Natural killer cell treated with Interleukin-12 subunit alpha and Interleukin-12 subunit beta and Interleukin-15 and Interleukin-18, amount 100 ng/mL, for 72 hours (primary cell): ENCODE measurements at regions not wholly inside any gene's neighbourhood (a gene's known extent, or its start where the extent isn't known, plus 50 kb on each side); places are given as distances from the start of the nearest gene placed in this dataset.
"Not testable (repeated sequence)": the region's sequence is repeated elsewhere in the genome, so short reads cannot be mapped to it uniquely, and the experiment has no call there.

Experiments used
- ATAC-seq, 2 donors: fragments of 150-1000 bp; cut with Tn5 transposase in 1 of 2; sonication (Bioruptor Pico), chemical (Tn5 transposase) in 1 of 2; 2 replicates each; pipeline ENCODE4 v1.10.0; 2021
- DNase-seq: peaks from one replicate; pipeline ENCODE4 v3.0.0; 2022; ENCODE audit warnings: low spot score
- H3K27ac Mint-ChIP-seq, 2 donors: 1 replicate in 1 of 2; 2 replicates in 1 of 2; pipeline ENCODE4 v1.8.0; 2022; ENCODE audit warnings: mixed read lengths in 2 of 2, mild to moderate bottlenecking in 1 of 2, moderate library complexity in 1 of 2
- H3K27me3 Mint-ChIP-seq, 2 donors: 1 replicate in 1 of 2; 2 replicates in 1 of 2; pipeline ENCODE4 v1.8.0; 2022; ENCODE audit warnings: mixed read lengths in 2 of 2
- H3K36me3 Mint-ChIP-seq: one replicate; pipeline ENCODE4 v1.8.0; 2022; ENCODE audit warnings: mixed read lengths
- H3K4me1 Mint-ChIP-seq, 2 donors: 1 replicate in 1 of 2; 2 replicates in 1 of 2; pipeline ENCODE4 v1.8.0; 2022; ENCODE audit warnings: low read depth in 2 of 2, mixed read lengths in 2 of 2, mild to moderate bottlenecking in 1 of 2
- H3K4me3 Mint-ChIP-seq: one replicate; pipeline ENCODE4 v1.8.0; 2022; ENCODE audit warnings: mixed read lengths
- H3K9me3 Mint-ChIP-seq: 2 replicates; pipeline ENCODE4 v1.8.0; 2022; ENCODE audit warnings: mixed read lengths

GRCh38 chr3:82005266-82005665 is 243.8 kb upstream of the GBE1 start:
- Mint-ChIP-seq H3K4me1 (no peaks in the 10 kb centered on the region), H3K27me3 (no peaks in the 10 kb centered on the region), H3K9me3 (peaks cover 9% of the 10 kb centered on the region), H3K27ac (no peak overlapping the region), H3K36me3 (peaks cover 8% of the 10 kb centered on the region), H3K4me3 (no peak overlapping the region)
- ATAC-seq (no peak), DNase-seq (no peak)

- no peaks in the 10 kb centered on the region for H3K27me3 Mint-ChIP-seq
- H3K36me3 Mint-ChIP-seq: peaks cover 8% of the 10 kb centered on the region
- ATAC-seq (no peak), DNase-seq (no peak)
- peaks cover 9% of the 10 kb centered on the region for H3K9me3 Mint-ChIP-seq
- H3K4me3 Mint-ChIP-seq: no peak overlapping the region
- no peak overlapping the region for H3K27ac Mint-ChIP-seq
- H3K4me1 Mint-ChIP-seq: no peaks in the 10 kb centered on the region
Measured at GRCh38 chr3:82004266-82004665, 242.8 kb upstream of the GBE1 start.

GRCh38 chr3:82002986-82003642 is 241.7 kb upstream of the GBE1 start:
- H3K36me3 Mint-ChIP-seq: no peaks in the 10 kb centered on the region
- H3K9me3 Mint-ChIP-seq: peaks cover 6% of the 10 kb centered on the region
- DNase-seq: no peak
- no peak overlapping the region for H3K27ac Mint-ChIP-seq
- no peaks in the 10 kb centered on the region for H3K4me1 Mint-ChIP-seq
- no peak for ATAC-seq
- no peak overlapping the region for H3K4me3 Mint-ChIP-seq
- H3K27me3 Mint-ChIP-seq: no peaks in the 10 kb centered on the region

GRCh38 chr3:82002491-82002890 is 241.0 kb upstream of the GBE1 start:
- H3K9me3 Mint-ChIP-seq: peaks cover 5% of the 10 kb centered on the region
- no peak overlapping the region for H3K27ac Mint-ChIP-seq
- no peaks in the 10 kb centered on the region for H3K4me1 Mint-ChIP-seq
- no peak for DNase-seq
- no peak overlapping the region for H3K4me3 Mint-ChIP-seq
- ATAC-seq: no peak
- H3K27me3 Mint-ChIP-seq: no peaks in the 10 kb centered on the region
- H3K36me3 Mint-ChIP-seq: no peaks in the 10 kb centered on the region

GRCh38 chr3:82001276-82001923 is 240.0 kb upstream of the GBE1 start:
- Mint-ChIP-seq H3K4me1 (no peaks in the 10 kb centered on the region), H3K36me3 (no peaks in the 10 kb centered on the region), H3K9me3 (peaks cover 5% of the 10 kb centered on the region), H3K27ac (no peak overlapping the region), H3K27me3 (no peaks in the 10 kb centered on the region), H3K4me3 (no peak overlapping the region)
- ATAC-seq (no peak), DNase-seq (no peak)

- no peak overlapping the region for H3K27ac Mint-ChIP-seq
- ATAC-seq: no peak
- peaks cover 11% of the 10 kb centered on the region for H3K9me3 Mint-ChIP-seq
- no peak overlapping the region for H3K4me3 Mint-ChIP-seq
- no peaks in the 10 kb centered on the region for H3K27me3 Mint-ChIP-seq
- DNase-seq: no peak
- no peaks in the 10 kb centered on the region for H3K4me1 Mint-ChIP-seq
- no peaks in the 10 kb centered on the region for H3K36me3 Mint-ChIP-seq
Measured at GRCh38 chr3:82000773-82001172, 239.3 kb upstream of the GBE1 start.

GRCh38 chr3:82000350-82000749 is 238.9 kb upstream of the GBE1 start:
- Mint-ChIP-seq H3K27me3 (no peaks in the 10 kb centered on the region), H3K4me3 (no peak overlapping the region), H3K27ac (no peak overlapping the region), H3K4me1 (no peaks in the 10 kb centered on the region), H3K9me3 (peaks cover 15% of the 10 kb centered on the region), H3K36me3 (no peaks in the 10 kb centered on the region)
- DNase-seq (no peak), ATAC-seq (no peak)

GRCh38 chr3:81998907-81999306 is 237.5 kb upstream of the GBE1 start:
- Mint-ChIP-seq H3K4me3 (no peak overlapping the region), H3K9me3 (peaks cover 20% of the 10 kb centered on the region), H3K27me3 (no peaks in the 10 kb centered on the region), H3K36me3 (no peaks in the 10 kb centered on the region), H3K4me1 (no peaks in the 10 kb centered on the region), H3K27ac (no peak overlapping the region)
- ATAC-seq (no peak), DNase-seq (no peak)

- Mint-ChIP-seq H3K36me3 (no peaks in the 10 kb centered on the region), H3K4me3 (no peak overlapping the region), H3K27ac (no peak overlapping the region), H3K9me3 (peaks cover 24% of the 10 kb centered on the region), H3K4me1 (no peaks in the 10 kb centered on the region), H3K27me3 (no peaks in the 10 kb centered on the region)
- ATAC-seq (no peak), DNase-seq (no peak)
Measured at GRCh38 chr3:81998139-81998755, 236.8 kb upstream of the GBE1 start.

- Mint-ChIP-seq H3K36me3 (no peaks in the 10 kb centered on the region), H3K9me3 (peaks cover 24% of the 10 kb centered on the region), H3K27ac (no peak overlapping the region), H3K27me3 (no peaks in the 10 kb centered on the region), H3K4me3 (no peak overlapping the region), H3K4me1 (no peaks in the 10 kb centered on the region)
- DNase-seq (no peak), ATAC-seq (no peak)
Measured at GRCh38 chr3:81997390-81997789, 235.9 kb upstream of the GBE1 start.

- DNase-seq (no peak), ATAC-seq (no peak)
- Mint-ChIP-seq H3K4me3 (no peak overlapping the region), H3K27ac (no peak overlapping the region), H3K9me3 (peaks cover 24% of the 10 kb centered on the region), H3K36me3 (no peaks in the 10 kb centered on the region), H3K27me3 (no peaks in the 10 kb centered on the region), H3K4me1 (no peaks in the 10 kb centered on the region)
Measured at GRCh38 chr3:81995329-81995728, 233.9 kb upstream of the GBE1 start.

- peaks cover 8% of the 10 kb centered on the region for H3K9me3 Mint-ChIP-seq
- H3K36me3 Mint-ChIP-seq: no peaks in the 10 kb centered on the region
- H3K27ac Mint-ChIP-seq: no peak overlapping the region
- no peaks in the 10 kb centered on the region for H3K4me1 Mint-ChIP-seq
- no peaks in the 10 kb centered on the region for H3K27me3 Mint-ChIP-seq
- DNase-seq (no peak), ATAC-seq (no peak)
- H3K4me3 Mint-ChIP-seq: no peak overlapping the region
Measured at GRCh38 chr3:81989758-81990157, 228.3 kb upstream of the GBE1 start.

GRCh38 chr3:81989274-81989673 is 227.8 kb upstream of the GBE1 start:
- Mint-ChIP-seq H3K4me1 (no peaks in the 10 kb centered on the region), H3K4me3 (no peak overlapping the region), H3K36me3 (no peaks in the 10 kb centered on the region), H3K27me3 (no peaks in the 10 kb centered on the region), H3K27ac (no peak overlapping the region), H3K9me3 (peaks cover 7% of the 10 kb centered on the region)
- DNase-seq (no peak), ATAC-seq (no peak)

- H3K27me3 Mint-ChIP-seq, H3K4me3 Mint-ChIP-seq, H3K27ac Mint-ChIP-seq, H3K9me3 Mint-ChIP-seq, ATAC-seq, H3K4me1 Mint-ChIP-seq, DNase-seq, H3K36me3 Mint-ChIP-seq: not testable (repeated sequence)
Measured at GRCh38 chr3:81987412-81987811, 226.0 kb upstream of the GBE1 start.
